Body of pancreas (tissue), 4 donors: ENCODE measurements at regions not wholly inside any gene's neighbourhood (a gene's known extent, or its start where the extent isn't known, plus 50 kb on each side); places are given as distances from the start of the nearest gene placed in this dataset.

Experiments
- POLR2A ChIP-seq, 3 donors: fragments of 450-650 bp; IDR thresholded peaks; one replicate each; pipeline ENCODE4 v1.6.1; 2016; ENCODE audit warnings: antibody characterized with exemption in 3 of 3, mild to moderate bottlenecking in 2 of 3
- TF ChIP-seq, protein P1 (sequence below), 7 experiments: fragments of 450-650 bp in 4 of 7; fragments of 200-600 bp in 3 of 7; sonication (generic) in 3 of 7; IDR thresholded peaks; one replicate each; pipeline ENCODE4 v1.5.1; 2016 to 2019; ENCODE audit warnings: antibody characterized with exemption in 7 of 7

DNA sequence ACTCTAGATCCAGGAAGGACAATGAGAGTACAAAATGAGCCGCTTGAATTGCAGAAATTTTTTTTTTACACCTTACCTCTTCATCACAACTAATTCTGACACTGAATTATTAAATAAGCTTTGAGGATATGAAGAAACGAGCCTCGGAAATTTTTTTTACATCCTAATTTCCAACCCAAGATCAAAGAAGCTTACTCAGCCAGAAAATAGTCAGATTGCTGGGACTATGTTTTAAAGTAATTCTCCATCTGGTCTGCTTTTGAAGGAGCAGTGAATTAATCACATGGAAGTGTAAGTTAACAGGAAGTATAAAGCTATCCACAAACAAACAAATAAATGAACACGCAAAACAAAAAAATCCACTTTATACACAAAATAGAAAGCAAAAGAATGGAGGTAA, 437.0 kb upstream of the KCNMB2 start:
- TF ChIP-seq, protein P1, sequence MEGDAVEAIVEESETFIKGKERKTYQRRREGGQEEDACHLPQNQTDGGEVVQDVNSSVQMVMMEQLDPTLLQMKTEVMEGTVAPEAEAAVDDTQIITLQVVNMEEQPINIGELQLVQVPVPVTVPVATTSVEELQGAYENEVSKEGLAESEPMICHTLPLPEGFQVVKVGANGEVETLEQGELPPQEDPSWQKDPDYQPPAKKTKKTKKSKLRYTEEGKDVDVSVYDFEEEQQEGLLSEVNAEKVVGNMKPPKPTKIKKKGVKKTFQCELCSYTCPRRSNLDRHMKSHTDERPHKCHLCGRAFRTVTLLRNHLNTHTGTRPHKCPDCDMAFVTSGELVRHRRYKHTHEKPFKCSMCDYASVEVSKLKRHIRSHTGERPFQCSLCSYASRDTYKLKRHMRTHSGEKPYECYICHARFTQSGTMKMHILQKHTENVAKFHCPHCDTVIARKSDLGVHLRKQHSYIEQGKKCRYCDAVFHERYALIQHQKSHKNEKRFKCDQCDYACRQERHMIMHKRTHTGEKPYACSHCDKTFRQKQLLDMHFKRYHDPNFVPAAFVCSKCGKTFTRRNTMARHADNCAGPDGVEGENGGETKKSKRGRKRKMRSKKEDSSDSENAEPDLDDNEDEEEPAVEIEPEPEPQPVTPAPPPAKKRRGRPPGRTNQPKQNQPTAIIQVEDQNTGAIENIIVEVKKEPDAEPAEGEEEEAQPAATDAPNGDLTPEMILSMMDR (IDR thresholded peaks at IDR 0.05) = no peak
- no peak for TF ChIP-seq POLR2A (IDR thresholded peaks at IDR 0.05)
